Sciatic nerve (tissue), 2 donors: ENCODE measurements at regions not wholly inside any gene's neighbourhood (a gene's known extent, or its start where the extent isn't known, plus 50 kb on each side); places are given as distances from the start of the nearest gene placed in this dataset.
"Not testable (repeated sequence)": the region's sequence is repeated elsewhere in the genome, so short reads cannot be mapped to it uniquely, and the experiment has no call there.

ENCODE experiments used
- ATAC-seq: fragments of 200-7000 bp; cut with Tn5 transposase; one replicate; pipeline ENCODE4 v1.9.1; 2020; ENCODE audit warnings: mild to moderate bottlenecking, moderate library complexity
- DNase-seq: peaks from one replicate; pipeline ENCODE4 v3.0.0-alpha.2; 2020; ENCODE audit warnings: low spot score
- intact Hi-C: fragments of 100-400 bp; cut with DNase I; formaldehyde crosslinking; loops from one replicate; pipeline ENCODE4 v1.14.2; 2022
- donor health status: DM: no; HTN: no; CAD: no.
- donor health status: DM: no; HTN: no; CAD: no.

GRCh38 chr11:112524798-112525197 is 264.1 kb upstream of the PLET1 start:
- ATAC-seq: peak; percentile 77
- no peak for DNase-seq
- intact Hi-C loops: no loop called here

GRCh38 chr11:112525270-112525669 is 264.6 kb upstream of the PLET1 start:
- ATAC-seq (peak; percentile 74), DNase-seq (no peak)
- intact Hi-C loops: no loop called here

GRCh38 chr11:112525844-112526590 is 265.4 kb upstream of the PLET1 start:
- no peak for DNase-seq
- ATAC-seq: no peak
- intact Hi-C loops: no loop called here

- intact Hi-C loops: no loop called here
- peak; percentile 18 for ATAC-seq
- DNase-seq: no peak
These were observed 266.2 kb upstream of the PLET1 start for GRCh38 chr11:112526699-112527416.

GRCh38 chr11:112529071-112529470 is 268.4 kb upstream of the PLET1 start:
- ATAC-seq (no peak), DNase-seq (no peak)
- intact Hi-C loops: no loop called here

- intact Hi-C loops: no loop called here
- ATAC-seq (no peak), DNase-seq (no peak)
These were observed 271.8 kb upstream of the PLET1 start for GRCh38 chr11:112532506-112532905.

GRCh38 chr11:112533682-112534081 is 273.0 kb upstream of the PLET1 start:
- ATAC-seq (no peak), DNase-seq (no peak)
- intact Hi-C loops: no loop called here

- ATAC-seq (no peak), DNase-seq (no peak)
- intact Hi-C loops: no loop called here
These were observed 273.5 kb upstream of the PLET1 start for GRCh38 chr11:112534208-112534607.

- DNase-seq (no peak), ATAC-seq (no peak)
- intact Hi-C loops: no loop called here
These were observed 276.4 kb upstream of the PLET1 start for GRCh38 chr11:112537026-112537425.

GRCh38 chr11:112537846-112538330 is 277.2 kb upstream of the PLET1 start:
- ATAC-seq (no peak), DNase-seq (no peak)
- intact Hi-C loops: no loop called here

- intact Hi-C loops: no loop called here
- no peak for DNase-seq
- no peak for ATAC-seq
These were observed 278.0 kb upstream of the PLET1 start for GRCh38 chr11:112538534-112539280.

GRCh38 chr11:112539281-112539555 is 278.6 kb upstream of the PLET1 start:
- ATAC-seq: peak; percentile 56
- DNase-seq, intact Hi-C loops: not testable (repeated sequence)

GRCh38 chr11:112539741-112540140 is 279.1 kb upstream of the PLET1 start:
- intact Hi-C loops: no loop called here
- DNase-seq: no peak
- ATAC-seq: no peak

- no peak for DNase-seq
- intact Hi-C loops: no loop called here
- no peak for ATAC-seq
These were observed 279.6 kb upstream of the PLET1 start for GRCh38 chr11:112540261-112540660.

GRCh38 chr11:112541140-112542046 is 280.7 kb upstream of the PLET1 start:
- ATAC-seq: peak; percentile 90
- intact Hi-C loops: no loop called here
- no peak for DNase-seq

GRCh38 chr11:112542479-112542878 is 281.8 kb upstream of the PLET1 start:
- intact Hi-C loops: no loop called here
- ATAC-seq: no peak

GRCh38 chr11:112543390-112543789 is 282.7 kb upstream of the PLET1 start:
- ATAC-seq (no peak), DNase-seq (no peak)
- intact Hi-C loops: no loop called here

More at GRCh38 chr11:112542479-112542878, 281.8 kb upstream of the PLET1 start:
- DNase-seq: no peak

- intact Hi-C loops: no loop called here
- ATAC-seq (peak; percentile 58), DNase-seq (no peak)
These were observed 288.0 kb upstream of the PLET1 start for GRCh38 chr11:112548641-112549040.

GRCh38 chr11:112553205-112553731 is 292.6 kb upstream of the PLET1 start:
- ATAC-seq (no peak), DNase-seq (no peak)
- intact Hi-C loops: no loop called here
